Prostate gland (tissue), 2 donors: ENCODE measurements at regions not wholly inside any gene's neighbourhood (a gene's known extent, or its start where the extent isn't known, plus 50 kb on each side); places are given as distances from the start of the nearest gene placed in this dataset.
"Not testable (repeated sequence)": the region's sequence is repeated elsewhere in the genome, so short reads cannot be mapped to it uniquely, and the experiment has no call there.

Experiments
- POLR2AphosphoS5 ChIP-seq: sonication (generic); formaldehyde crosslinking; IDR thresholded peaks from one replicate; pipeline ENCODE4 v1.6.1; 2017; ENCODE audit warnings: antibody characterized with exemption
- TF ChIP-seq, protein P1 (sequence below), 4 experiments: fragments of 200-600 bp in 2 of 4; fragments of 450-650 bp in 2 of 4; sonication (generic) in 2 of 4; IDR thresholded peaks; 1 replicate in 3 of 4; 2 replicates in 1 of 4; pipeline ENCODE4 v1.5.1; 2016 to 2019; ENCODE audit warnings: antibody characterized with exemption in 4 of 4, mild to moderate bottlenecking in 2 of 4, moderate library complexity in 2 of 4

DNA sequence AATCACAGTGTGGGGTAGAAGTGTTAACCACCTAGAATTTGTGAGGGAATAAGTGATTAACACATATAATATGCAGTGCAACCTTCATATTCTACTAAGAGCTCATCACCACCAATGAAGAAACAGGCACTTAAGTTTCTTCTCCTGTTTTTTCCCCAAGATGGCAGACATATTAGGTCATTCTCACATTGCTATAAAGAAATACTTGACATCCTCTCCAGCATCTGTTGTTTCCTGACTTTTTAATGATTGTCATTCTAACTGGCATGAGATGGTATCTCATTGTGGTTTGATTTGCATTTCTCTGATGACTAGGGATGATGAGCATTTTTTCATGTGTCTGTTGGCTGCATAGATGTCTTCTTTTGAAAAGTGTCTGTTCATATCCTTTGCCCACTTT is 301.5 kb upstream of the CLEC14A start:
- TF ChIP-seq, protein P1, sequence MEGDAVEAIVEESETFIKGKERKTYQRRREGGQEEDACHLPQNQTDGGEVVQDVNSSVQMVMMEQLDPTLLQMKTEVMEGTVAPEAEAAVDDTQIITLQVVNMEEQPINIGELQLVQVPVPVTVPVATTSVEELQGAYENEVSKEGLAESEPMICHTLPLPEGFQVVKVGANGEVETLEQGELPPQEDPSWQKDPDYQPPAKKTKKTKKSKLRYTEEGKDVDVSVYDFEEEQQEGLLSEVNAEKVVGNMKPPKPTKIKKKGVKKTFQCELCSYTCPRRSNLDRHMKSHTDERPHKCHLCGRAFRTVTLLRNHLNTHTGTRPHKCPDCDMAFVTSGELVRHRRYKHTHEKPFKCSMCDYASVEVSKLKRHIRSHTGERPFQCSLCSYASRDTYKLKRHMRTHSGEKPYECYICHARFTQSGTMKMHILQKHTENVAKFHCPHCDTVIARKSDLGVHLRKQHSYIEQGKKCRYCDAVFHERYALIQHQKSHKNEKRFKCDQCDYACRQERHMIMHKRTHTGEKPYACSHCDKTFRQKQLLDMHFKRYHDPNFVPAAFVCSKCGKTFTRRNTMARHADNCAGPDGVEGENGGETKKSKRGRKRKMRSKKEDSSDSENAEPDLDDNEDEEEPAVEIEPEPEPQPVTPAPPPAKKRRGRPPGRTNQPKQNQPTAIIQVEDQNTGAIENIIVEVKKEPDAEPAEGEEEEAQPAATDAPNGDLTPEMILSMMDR (IDR thresholded peaks at IDR 0.05), result not testable (repeated sequence)
- TF ChIP-seq POLR2AphosphoS5, result not testable (repeated sequence)
